Heart left ventricle (tissue), 13 donors: ENCODE measurements at regions not wholly inside any gene's neighbourhood (a gene's known extent, or its start where the extent isn't known, plus 50 kb on each side); places are given as distances from the start of the nearest gene placed in this dataset.

Experiments
- CTCF ChIP-seq, 12 donors: fragments of 200-600 bp; sonication (generic) in 4 of 12; IDR thresholded peaks; one replicate each; pipeline versions ENCODE4 v1.5.0 to v1.8.0; 2018 to 2022; ENCODE audit warnings: antibody characterized with exemption in 12 of 12, mild to moderate bottlenecking in 5 of 12
- POLR2A ChIP-seq, 2 donors: fragments of 450-650 bp; IDR thresholded peaks; one replicate each; pipeline ENCODE4 v1.6.1; 2017; ENCODE audit warnings: antibody characterized with exemption in 2 of 2, mild to moderate bottlenecking in 2 of 2, moderate library complexity in 2 of 2
- donor health status: ischemic (EF 13 %, LVEDD 7.1; RV severe dilation, severe dysfunction).
- donor health status: DM: no; HTN: yes; CAD: no.
- donor health status: DM: no; HTN: no; CAD: no.
- donor health status: ischemic (EF 25% LVEDD 6.9; RV normal size, moderate dysfunction).
- donor health status: ischemic (EF 25% LVEDD 5.7; RV mildly dilated, moderate dysfunction).
- donor health status: ischemic (EF 35%, LVEDD 5.7; RV mildly dilated, moderate dysfunction).
- donor health status: nonischemic (EF 11% LVEDD 7.7; RV severe dilation, severe dysfunction).
- donor health status: DM: yes; HTN: yes; CAD: no.
- donor health status: PGD.
- donor health status: ischemic (EF 29% LVEDD 5.4; RV normal size, mild dysfunction).
- donor health status: nonischemic (EF 23%, LVEDD 6.1; RV moderate dilation, normal function).

- no peak for TF ChIP-seq POLR2A (IDR thresholded peaks at IDR 0.05)
- no peak for TF ChIP-seq CTCF (IDR thresholded peaks at IDR 0.05)
Measured at GRCh38 chr6:138037009-138037504, 70.2 kb downstream of the PERP start.
